Endothelial cell of umbilical vein (primary cell): ENCODE measurements at regions not wholly inside any gene's neighbourhood (a gene's known extent, or its start where the extent isn't known, plus 50 kb on each side); places are given as distances from the start of the nearest gene placed in this dataset.

Experiments used
- CTCF ChIP-seq, 2 donors: IDR thresholded peaks; 1 replicate in 1 of 2; 2 replicates in 1 of 2; pipeline ENCODE4 v1.5.1; 2011; ENCODE audit warnings: low read length in 2 of 2, mild to moderate bottlenecking in 2 of 2, moderate library complexity in 2 of 2, control low read depth in 1 of 2, inconsistent platforms in 1 of 2, low read depth in 1 of 2; ENCODE audit not compliant: insufficient read depth in 1 of 2; ENCODE audit errors: extremely low read depth in 1 of 2
- EZH2 ChIP-seq: IDR thresholded peaks from 2 replicates; pipeline ENCODE4 v1.6.1; 2012; ENCODE audit warnings: borderline replicate concordance, low read depth, mild to moderate bottlenecking, moderate library complexity, low read length, inconsistent platforms; ENCODE audit not compliant: severe bottlenecking
- FOS ChIP-seq: IDR thresholded peaks from 2 replicates; pipeline ENCODE4 v1.6.1; 2011; ENCODE audit warnings: mild to moderate bottlenecking, low read length, moderate library complexity, borderline replicate concordance; ENCODE audit not compliant: insufficient read depth
- GATA2 ChIP-seq: IDR thresholded peaks from 2 replicates; pipeline ENCODE4 v1.7.0; 2011; ENCODE audit warnings: low read depth, mild to moderate bottlenecking, moderate library complexity, mixed read lengths, low read length; ENCODE audit not compliant: insufficient read length, insufficient read depth
- JUN ChIP-seq: IDR thresholded peaks from 2 replicates; pipeline ENCODE4 v1.6.1; 2011; ENCODE audit warnings: borderline replicate concordance, low read depth; ENCODE audit not compliant: insufficient read length, insufficient read depth
- MAX ChIP-seq: IDR thresholded peaks from 2 replicates; pipeline ENCODE4 v1.6.1; 2011; ENCODE audit not compliant: insufficient read depth, insufficient read length
- MYC ChIP-seq: IDR thresholded peaks from one replicate; pipeline ENCODE4 v1.6.1; 2011; ENCODE audit warnings: mild to moderate bottlenecking, low read depth, low read length
- POLR2A ChIP-seq: IDR thresholded peaks from 2 replicates; pipeline ENCODE4 v1.6.1; 2012; ENCODE audit warnings: low read depth, mild to moderate bottlenecking, control low read depth, low read length
- POLR2AphosphoS5 ChIP-seq: IDR thresholded peaks from 2 replicates; pipeline ENCODE4 v1.6.1; 2012; ENCODE audit warnings: low read depth, mild to moderate bottlenecking, control low read depth, low read length, moderate library complexity; ENCODE audit not compliant: insufficient read depth

GRCh38 chr13:111420113-111420876, 99.9 kb downstream of the TEX29 start:
- TF ChIP-seq CTCF (IDR thresholded peaks at IDR 0.05; ENCODE audit: extremely low read depth in 1 of 2, insufficient read depth in 1 of 2, low read depth in 1 of 2, low read length in 2 of 2) = no peak
- TF ChIP-seq POLR2A = no peak
- no peak for TF ChIP-seq EZH2
- TF ChIP-seq POLR2AphosphoS5 = no peak
- no peak for TF ChIP-seq MYC
- no peak for TF ChIP-seq MAX
- TF ChIP-seq FOS = no peak
- TF ChIP-seq GATA2 = no peak
- no peak for TF ChIP-seq JUN
